Endothelial cell of umbilical vein (primary cell): ENCODE measurements at regions not wholly inside any gene's neighbourhood (a gene's known extent, or its start where the extent isn't known, plus 50 kb on each side); places are given as distances from the start of the nearest gene placed in this dataset.

Experiments
- EZH2 ChIP-seq: IDR thresholded peaks from 2 replicates; pipeline ENCODE4 v1.6.1; 2012; ENCODE audit warnings: borderline replicate concordance, low read depth, mild to moderate bottlenecking, moderate library complexity, low read length, inconsistent platforms; ENCODE audit not compliant: severe bottlenecking
- FOS ChIP-seq: IDR thresholded peaks from 2 replicates; pipeline ENCODE4 v1.6.1; 2011; ENCODE audit warnings: mild to moderate bottlenecking, low read length, moderate library complexity, borderline replicate concordance; ENCODE audit not compliant: insufficient read depth
- GATA2 ChIP-seq: IDR thresholded peaks from 2 replicates; pipeline ENCODE4 v1.7.0; 2011; ENCODE audit warnings: low read depth, mild to moderate bottlenecking, moderate library complexity, mixed read lengths, low read length; ENCODE audit not compliant: insufficient read length, insufficient read depth
- MYC ChIP-seq: IDR thresholded peaks from one replicate; pipeline ENCODE4 v1.6.1; 2011; ENCODE audit warnings: mild to moderate bottlenecking, low read depth, low read length
- POLR2A ChIP-seq: IDR thresholded peaks from 2 replicates; pipeline ENCODE4 v1.6.1; 2012; ENCODE audit warnings: low read depth, mild to moderate bottlenecking, control low read depth, low read length
- TF ChIP-seq, protein P1 (sequence below), 2 donors: IDR thresholded peaks; 1 replicate in 1 of 2; 2 replicates in 1 of 2; pipeline ENCODE4 v1.5.1; 2011; ENCODE audit warnings: low read length in 2 of 2, mild to moderate bottlenecking in 2 of 2, moderate library complexity in 2 of 2, control low read depth in 1 of 2, inconsistent platforms in 1 of 2, low read depth in 1 of 2; ENCODE audit not compliant: insufficient read depth in 1 of 2; ENCODE audit errors: extremely low read depth in 1 of 2
- TF ChIP-seq, protein P2 (sequence below): IDR thresholded peaks from 2 replicates; pipeline ENCODE4 v1.6.1; 2011; ENCODE audit not compliant: insufficient read depth, insufficient read length

DNA sequence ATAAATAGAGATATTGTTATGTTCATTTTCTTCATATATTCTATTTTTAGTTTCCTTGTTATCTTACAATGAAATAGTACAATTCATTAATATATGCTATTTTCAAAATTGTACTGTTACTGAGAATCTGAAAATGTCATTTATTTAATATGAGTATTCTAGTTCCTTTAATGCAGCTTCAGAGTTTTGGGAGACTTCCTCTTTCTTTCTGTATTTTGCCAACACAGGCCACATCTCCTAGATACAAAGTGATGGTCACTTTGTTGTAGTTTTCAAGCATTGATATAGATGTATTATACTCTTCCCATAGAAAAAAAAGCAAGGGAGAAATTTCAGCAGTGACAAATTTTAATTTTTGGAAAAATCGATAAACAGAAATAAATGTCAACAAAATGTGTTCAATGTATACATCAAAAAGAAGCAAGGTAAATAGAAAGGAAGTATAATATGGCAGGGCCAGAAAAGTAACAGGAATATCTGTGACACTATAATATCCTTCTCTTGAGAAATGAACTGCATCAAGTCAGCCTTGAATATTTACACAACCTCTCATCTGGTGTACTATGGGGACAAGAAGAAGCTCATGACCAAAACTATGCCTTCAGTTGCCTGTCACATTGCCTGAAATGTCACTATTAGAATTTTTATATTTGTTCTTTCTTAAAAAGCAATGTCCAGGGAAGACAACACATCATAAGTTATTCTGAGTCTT is 396.0 kb downstream of the TBC1D32 start:
- TF ChIP-seq EZH2 (no peak), FOS (no peak), POLR2A (no peak), MYC (no peak), GATA2 (no peak)
- TF ChIP-seq, protein P1, sequence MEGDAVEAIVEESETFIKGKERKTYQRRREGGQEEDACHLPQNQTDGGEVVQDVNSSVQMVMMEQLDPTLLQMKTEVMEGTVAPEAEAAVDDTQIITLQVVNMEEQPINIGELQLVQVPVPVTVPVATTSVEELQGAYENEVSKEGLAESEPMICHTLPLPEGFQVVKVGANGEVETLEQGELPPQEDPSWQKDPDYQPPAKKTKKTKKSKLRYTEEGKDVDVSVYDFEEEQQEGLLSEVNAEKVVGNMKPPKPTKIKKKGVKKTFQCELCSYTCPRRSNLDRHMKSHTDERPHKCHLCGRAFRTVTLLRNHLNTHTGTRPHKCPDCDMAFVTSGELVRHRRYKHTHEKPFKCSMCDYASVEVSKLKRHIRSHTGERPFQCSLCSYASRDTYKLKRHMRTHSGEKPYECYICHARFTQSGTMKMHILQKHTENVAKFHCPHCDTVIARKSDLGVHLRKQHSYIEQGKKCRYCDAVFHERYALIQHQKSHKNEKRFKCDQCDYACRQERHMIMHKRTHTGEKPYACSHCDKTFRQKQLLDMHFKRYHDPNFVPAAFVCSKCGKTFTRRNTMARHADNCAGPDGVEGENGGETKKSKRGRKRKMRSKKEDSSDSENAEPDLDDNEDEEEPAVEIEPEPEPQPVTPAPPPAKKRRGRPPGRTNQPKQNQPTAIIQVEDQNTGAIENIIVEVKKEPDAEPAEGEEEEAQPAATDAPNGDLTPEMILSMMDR (IDR thresholded peaks at IDR 0.05; ENCODE audit: extremely low read depth in 1 of 2, insufficient read depth in 1 of 2, low read depth in 1 of 2, low read length in 2 of 2): no peak
- TF ChIP-seq, protein P2, sequence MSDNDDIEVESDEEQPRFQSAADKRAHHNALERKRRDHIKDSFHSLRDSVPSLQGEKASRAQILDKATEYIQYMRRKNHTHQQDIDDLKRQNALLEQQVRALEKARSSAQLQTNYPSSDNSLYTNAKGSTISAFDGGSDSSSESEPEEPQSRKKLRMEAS: no peak
